Loucy (cell line): ENCODE measurements at regions not wholly inside any gene's neighbourhood (a gene's known extent, or its start where the extent isn't known, plus 50 kb on each side); places are given as distances from the start of the nearest gene placed in this dataset.

Source experiments
- EZH2phosphoT487 ChIP-seq: fragments of 200-600 bp; IDR thresholded peaks from 2 replicates; pipeline ENCODE4 v1.6.1; 2018; ENCODE audit warnings: antibody characterized with exemption, mild to moderate bottlenecking, moderate library complexity, borderline replicate concordance
- TF ChIP-seq, protein P1 (sequence below): fragments of 200-600 bp; sonication (generic); conservative IDR thresholded peaks from 2 replicates; pipeline ENCODE4 v1.5.1; 2014; ENCODE audit warnings: mild to moderate bottlenecking, antibody characterized with exemption, low read length

- TF ChIP-seq, protein P1, sequence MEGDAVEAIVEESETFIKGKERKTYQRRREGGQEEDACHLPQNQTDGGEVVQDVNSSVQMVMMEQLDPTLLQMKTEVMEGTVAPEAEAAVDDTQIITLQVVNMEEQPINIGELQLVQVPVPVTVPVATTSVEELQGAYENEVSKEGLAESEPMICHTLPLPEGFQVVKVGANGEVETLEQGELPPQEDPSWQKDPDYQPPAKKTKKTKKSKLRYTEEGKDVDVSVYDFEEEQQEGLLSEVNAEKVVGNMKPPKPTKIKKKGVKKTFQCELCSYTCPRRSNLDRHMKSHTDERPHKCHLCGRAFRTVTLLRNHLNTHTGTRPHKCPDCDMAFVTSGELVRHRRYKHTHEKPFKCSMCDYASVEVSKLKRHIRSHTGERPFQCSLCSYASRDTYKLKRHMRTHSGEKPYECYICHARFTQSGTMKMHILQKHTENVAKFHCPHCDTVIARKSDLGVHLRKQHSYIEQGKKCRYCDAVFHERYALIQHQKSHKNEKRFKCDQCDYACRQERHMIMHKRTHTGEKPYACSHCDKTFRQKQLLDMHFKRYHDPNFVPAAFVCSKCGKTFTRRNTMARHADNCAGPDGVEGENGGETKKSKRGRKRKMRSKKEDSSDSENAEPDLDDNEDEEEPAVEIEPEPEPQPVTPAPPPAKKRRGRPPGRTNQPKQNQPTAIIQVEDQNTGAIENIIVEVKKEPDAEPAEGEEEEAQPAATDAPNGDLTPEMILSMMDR = no peak
- TF ChIP-seq EZH2phosphoT487 = no peak
Measured at GRCh38 chr12:3966376-3966775, 93.2 kb upstream of the PARP11 start.
